Spleen (tissue), 11 donors: ENCODE measurements at regions not wholly inside any gene's neighbourhood (a gene's known extent, or its start where the extent isn't known, plus 50 kb on each side); places are given as distances from the start of the nearest gene placed in this dataset.

Experiments
- DNase-seq: peaks from one replicate; pipeline ENCODE4 v3.0.0-alpha.2; 2020
- H3K27ac ChIP-seq, 8 donors: fragments of 200-600 bp; sonication (generic) in 7 of 8; 1 replicate in 4 of 8; 2 replicates in 4 of 8; pipeline versions ENCODE4 v1.5.0 to v1.8.0; 2016 to 2021; ENCODE audit warnings: inconsistent platforms in 4 of 8, mild to moderate bottlenecking in 4 of 8, moderate library complexity in 1 of 8
- H3K27me3 ChIP-seq, 7 donors: fragments of 200-600 bp; sonication (generic) in 6 of 7; replicated peaks in 1 of 7; 1 replicate in 4 of 7; 2 replicates in 3 of 7; pipeline versions ENCODE4 v1.5.0 to v1.8.0; 2016 to 2021; ENCODE audit warnings: inconsistent platforms in 3 of 7, mild to moderate bottlenecking in 1 of 7
- H3K36me3 ChIP-seq, 6 donors: fragments of 200-600 bp; sonication (generic) in 5 of 6; 1 replicate in 4 of 6; 2 replicates in 2 of 6; pipeline versions ENCODE4 v1.5.0 to v1.8.0; 2016 to 2021; ENCODE audit warnings: inconsistent platforms in 2 of 6
- H3K4me1 ChIP-seq, 6 donors: fragments of 200-600 bp; sonication (generic) in 5 of 6; 1 replicate in 3 of 6; 2 replicates in 3 of 6; pipeline versions ENCODE4 v1.5.0 to v1.8.0; 2016 to 2021; ENCODE audit warnings: inconsistent platforms in 3 of 6
- H3K4me3 ChIP-seq, 8 donors: fragments of 200-600 bp; sonication (generic) in 7 of 8; 1 replicate in 4 of 8; 2 replicates in 4 of 8; pipeline versions ENCODE4 v1.5.0 to v1.8.0; 2016 to 2021; ENCODE audit warnings: inconsistent platforms in 4 of 8, mild to moderate bottlenecking in 4 of 8, moderate library complexity in 2 of 8
- H3K9me3 ChIP-seq, 8 donors: fragments of 200-600 bp; sonication (generic) in 7 of 8; 1 replicate in 4 of 8; 2 replicates in 4 of 8; pipeline versions ENCODE4 v1.5.0 to v1.8.0; 2016 to 2021; ENCODE audit warnings: inconsistent platforms in 4 of 8
- CTCF ChIP-seq, 11 experiments: fragments of 200-600 bp in 7 of 11; fragments of 450-650 bp in 4 of 11; sonication (generic) in 4 of 11; IDR thresholded peaks in 8 of 11; conservative IDR thresholded peaks in 3 of 11; 1 replicate in 7 of 11; 2 replicates in 4 of 11; pipeline versions ENCODE4 v1.4.0 to v1.8.0; 2016 to 2021; ENCODE audit warnings: antibody characterized with exemption in 11 of 11, inconsistent platforms in 4 of 11, mild to moderate bottlenecking in 1 of 11
- POLR2A ChIP-seq, 3 donors: fragments of 450-650 bp; IDR thresholded peaks; one replicate each; pipeline ENCODE4 v1.5.1; 2017; ENCODE audit warnings: antibody characterized with exemption in 3 of 3, mild to moderate bottlenecking in 1 of 3
- POLR2AphosphoS5 ChIP-seq, 3 donors: sonication (generic); formaldehyde crosslinking; IDR thresholded peaks; one replicate each; pipeline ENCODE4 v1.5.1; 2017; ENCODE audit warnings: antibody characterized with exemption in 3 of 3
- WGBS, 5 donors: extraction: QIAGEN DNeasy Blood & Tissue Kit in 3 of 5; methylation state at CpG; one replicate each; pipeline versions ENCODE4 v1.1.5 to v1.1.7; 2013 to 2018; 5-methylcytosine and 5-hydroxymethylcytosine counted together
- intact Hi-C: fragments of 100-400 bp; cut with DNase I; formaldehyde crosslinking; loops from one replicate; pipeline ENCODE4 v1.15.0; 2023; ENCODE audit warnings: low total_unique reads
- donor health status: healthy with polysubstance abuse.
- donor health status: DM: no; HTN: no; CAD: no; lungs with moderate emphysema.
- donor health status: DM: no; HTN: no; CAD: no.
- donor health status: Bipolar disorder and iron deficiency.
- donor health status: healthy.
- donor health status: DM: no; HTN: no; CAD: no.
- donor health status: DM: yes; HTN: yes; CAD: no.

- Histone ChIP-seq H3K36me3 (no peaks in the 10 kb centered on the region), H3K27me3 (no peaks in the 10 kb centered on the region), H3K9me3 (no peaks in the 10 kb centered on the region), H3K4me1 (no peaks in the 10 kb centered on the region), H3K4me3 (no peak overlapping the region), H3K27ac (no peak overlapping the region)
- 90 to 98% (median 97%) methylated on average over 1 of the region's 1 CpG for WGBS, 5 donors
- intact Hi-C loops = no loop called here
- TF ChIP-seq POLR2AphosphoS5 (IDR thresholded peaks at IDR 0.05) (no peak), CTCF (IDR thresholded peaks at IDR 0.05 in 8 of 11, conservative IDR thresholded peaks at IDR 0.05 in 3 of 11) (peak in 4 of 11 experiments; percentile 14 to 25 (median 25)), POLR2A (IDR thresholded peaks at IDR 0.05) (no peak)
- DNase-seq = no peak
Measured at GRCh38 chr1:193754732-193755427, 568.5 kb upstream of the B3GALT2 start.

DNA sequence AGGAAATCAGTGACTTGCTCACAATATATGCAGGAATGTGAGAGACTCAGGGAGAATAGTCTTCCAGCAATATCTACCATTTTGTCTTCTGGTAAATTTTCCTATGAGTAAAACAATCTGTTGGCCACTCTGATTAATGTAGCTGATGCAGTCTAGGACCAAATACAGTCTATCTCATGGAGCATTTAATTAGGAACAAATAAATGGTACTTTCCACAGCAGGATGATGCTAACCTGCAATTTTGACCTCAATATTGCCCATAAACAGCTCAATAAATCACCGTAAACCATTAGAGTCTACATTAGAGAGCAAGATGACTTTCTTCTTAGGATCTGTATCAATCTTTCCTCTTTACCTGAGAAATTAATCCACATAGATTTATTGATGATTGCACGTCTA is 567.7 kb upstream of the B3GALT2 start:
- H3K9me3 ChIP-seq = no peaks in the 10 kb centered on the region
- intact Hi-C loops = no loop called here
- H3K4me1 ChIP-seq = no peaks in the 10 kb centered on the region
- DNase-seq = no peak
- TF ChIP-seq POLR2A (IDR thresholded peaks at IDR 0.05) (no peak), POLR2AphosphoS5 (IDR thresholded peaks at IDR 0.05) (no peak), CTCF (IDR thresholded peaks at IDR 0.05 in 8 of 11, conservative IDR thresholded peaks at IDR 0.05 in 3 of 11) (no peak)
- H3K4me3 ChIP-seq = no peak overlapping the region
- no peaks in the 10 kb centered on the region for H3K36me3 ChIP-seq
- 92 to 96% (median 94%) methylated on average over 2 of the region's 2 CpGs for WGBS, 5 donors
- H3K27me3 ChIP-seq = no peaks in the 10 kb centered on the region
- H3K27ac ChIP-seq = no peak overlapping the region

DNA sequence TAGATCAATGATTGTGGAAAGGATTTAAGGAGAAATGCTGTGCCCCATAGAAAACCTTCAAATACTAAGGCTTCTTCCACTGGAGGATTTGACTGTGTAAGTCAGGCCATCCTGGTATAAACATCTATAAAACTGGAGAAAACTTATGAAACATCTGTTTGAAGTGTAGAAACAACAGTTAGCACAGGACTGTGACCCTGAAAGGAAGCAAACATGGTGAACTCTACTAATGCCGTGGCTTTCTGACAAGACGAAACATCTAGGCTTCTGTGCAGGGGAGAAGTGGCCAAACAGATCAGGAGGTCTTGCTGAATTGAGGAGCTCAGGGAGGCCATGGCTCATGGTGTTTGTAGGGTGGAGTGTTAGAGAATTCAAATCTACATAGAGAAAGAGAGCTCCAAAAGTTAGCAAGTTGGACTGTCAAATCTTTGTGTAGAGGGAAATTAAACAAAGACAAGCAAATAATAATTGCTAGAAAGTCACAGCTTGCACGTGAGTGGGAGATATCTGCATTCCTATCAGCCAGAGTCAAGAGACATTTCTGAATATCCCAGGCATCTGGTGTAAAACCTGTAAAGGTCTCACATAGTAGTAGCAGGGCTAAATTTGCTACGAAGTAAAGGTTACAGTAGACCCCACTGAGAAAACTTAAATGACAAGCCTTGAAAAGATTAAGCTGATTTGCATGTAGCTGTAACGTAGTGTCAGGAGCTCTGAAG is 566.8 kb upstream of the B3GALT2 start:
- intact Hi-C loops = no loop called here
- Histone ChIP-seq H3K4me1 (no peaks in the 10 kb centered on the region), H3K27ac (no peak overlapping the region), H3K36me3 (no peaks in the 10 kb centered on the region), H3K4me3 (no peak overlapping the region), H3K9me3 (no peaks in the 10 kb centered on the region), H3K27me3 (no peaks in the 10 kb centered on the region)
- no peak for TF ChIP-seq POLR2A (IDR thresholded peaks at IDR 0.05)
- no peak for TF ChIP-seq CTCF (IDR thresholded peaks at IDR 0.05 in 8 of 11, conservative IDR thresholded peaks at IDR 0.05 in 3 of 11)
- no peak for TF ChIP-seq POLR2AphosphoS5 (IDR thresholded peaks at IDR 0.05)
- 72 to 90% (median 80%) methylated on average over 5 of the region's 5 CpGs for WGBS, 5 donors
- no peak for DNase-seq

GRCh38 chr1:193749868-193750267 is 563.5 kb upstream of the B3GALT2 start:
- 91 to 97% (median 94%) methylated on average over 2 of the region's 2 CpGs for WGBS, 5 donors
- no peaks in the 10 kb centered on the region for H3K9me3 ChIP-seq
- H3K36me3 ChIP-seq = no peaks in the 10 kb centered on the region
- H3K4me3 ChIP-seq = no peak overlapping the region
- intact Hi-C loops = no loop called here
- no peak for DNase-seq
- H3K27ac ChIP-seq = no peak overlapping the region
- H3K27me3 ChIP-seq = no peaks in the 10 kb centered on the region
- no peaks in the 10 kb centered on the region for H3K4me1 ChIP-seq
- TF ChIP-seq POLR2A (IDR thresholded peaks at IDR 0.05) (no peak), POLR2AphosphoS5 (IDR thresholded peaks at IDR 0.05) (no peak), CTCF (IDR thresholded peaks at IDR 0.05 in 8 of 11, conservative IDR thresholded peaks at IDR 0.05 in 3 of 11) (no peak)
